ENCODE measurements at regions not wholly inside any gene's neighbourhood (a gene's known extent, or its start where the extent isn't known, plus 50 kb on each side); places are given as distances from the start of the nearest gene placed in this dataset.
A peak's percentile ranks its signal among the peaks of the same experiment; 100 is the strongest.

DNA sequence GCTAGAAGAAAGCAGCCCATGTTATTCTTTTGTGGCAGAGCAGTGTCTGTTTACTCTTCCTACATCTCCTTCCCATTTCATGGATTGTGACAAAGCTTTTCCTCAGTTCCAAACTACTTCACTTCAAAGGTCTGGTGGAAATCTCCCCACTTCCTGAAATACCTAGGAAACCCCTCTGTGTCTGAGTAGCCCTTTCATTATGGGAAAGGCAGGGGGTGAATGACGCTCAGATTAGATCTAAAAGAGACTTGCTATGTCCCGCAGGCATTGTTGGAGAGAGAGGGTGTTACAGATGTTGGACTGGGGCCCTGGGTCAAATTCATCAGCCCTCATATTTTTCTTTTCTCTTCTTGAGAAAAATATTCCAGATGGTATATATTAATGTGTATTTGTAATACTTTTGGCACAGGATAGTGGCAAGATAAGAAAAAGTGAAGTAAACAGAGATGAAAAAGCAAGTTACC lies 675.0 kb downstream of the IRS1 start:
- no peaks in the 10 kb centered on the region for H3K9me3 Mint-ChIP-seq
- H3K4me3 Mint-ChIP-seq = no peak overlapping the region
- ATAC-seq = no peak
- DNase-seq = no peak
- H3K36me3 Mint-ChIP-seq (ENCODE audit: insufficient read depth) = no peaks in the 10 kb centered on the region
- H3K27me3 Mint-ChIP-seq (ENCODE audit: low read depth) = peaks cover 4% of the 10 kb centered on the region
- H3K4me1 Mint-ChIP-seq (ENCODE audit: low read depth) = no peaks in the 10 kb centered on the region

DNA sequence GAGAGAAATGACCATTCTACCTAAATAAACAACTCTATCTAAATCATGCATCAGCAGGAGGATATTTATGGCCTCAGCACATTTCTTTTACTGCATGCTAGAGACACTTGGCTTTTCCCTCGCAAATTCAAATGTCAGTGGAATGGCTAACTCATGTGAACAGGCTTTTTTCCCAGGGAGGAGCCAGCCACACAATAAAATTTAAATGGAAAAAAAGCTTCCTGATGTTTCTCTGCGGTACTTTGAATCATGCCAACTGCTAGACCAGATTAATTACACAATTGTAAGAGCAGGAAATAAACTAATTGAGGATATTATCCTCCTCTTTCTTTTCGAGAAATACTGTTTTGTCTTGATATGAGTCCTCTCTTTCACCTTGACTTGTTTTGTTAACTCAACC lies 676.3 kb downstream of the IRS1 start:
- H3K9me3 Mint-ChIP-seq = no peaks in the 10 kb centered on the region

DNA sequence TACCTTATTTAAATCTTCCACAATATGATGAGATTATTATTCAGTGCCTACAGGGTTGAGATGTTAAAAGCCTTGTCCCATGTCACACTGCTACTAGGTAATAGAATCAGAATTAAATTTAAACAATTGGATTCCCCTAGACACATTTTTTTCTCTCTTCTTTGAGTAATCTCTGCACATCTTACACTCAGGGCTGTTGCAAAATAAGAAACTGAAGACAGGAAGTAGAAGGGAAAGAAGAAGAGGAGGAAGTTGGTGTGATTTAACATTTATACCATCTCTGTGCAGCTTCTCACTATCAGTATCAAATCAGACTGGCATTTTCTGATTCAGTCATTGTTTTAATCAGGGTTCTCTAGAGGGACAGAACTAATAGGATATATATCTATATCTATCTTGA lies 677.6 kb downstream of the IRS1 start:
- no peak for ATAC-seq
- Mint-ChIP-seq H3K27me3 (ENCODE audit: low read depth) (peaks cover 5% of the 10 kb centered on the region), H3K4me3 (no peak overlapping the region), H3K4me1 (ENCODE audit: low read depth) (no peaks in the 10 kb centered on the region), H3K9me3 (no peaks in the 10 kb centered on the region), H3K36me3 (ENCODE audit: insufficient read depth) (no peaks in the 10 kb centered on the region)
- no peak for DNase-seq

More for the DNA sequence above, 676.3 kb downstream of the IRS1 start:
- no peak for DNase-seq
- Mint-ChIP-seq H3K4me3 (no peak overlapping the region), H3K27me3 (ENCODE audit: low read depth) (peaks cover 4% of the 10 kb centered on the region), H3K36me3 (ENCODE audit: insufficient read depth) (no peaks in the 10 kb centered on the region), H3K4me1 (ENCODE audit: low read depth) (no peaks in the 10 kb centered on the region)
- ATAC-seq = no peak

DNA sequence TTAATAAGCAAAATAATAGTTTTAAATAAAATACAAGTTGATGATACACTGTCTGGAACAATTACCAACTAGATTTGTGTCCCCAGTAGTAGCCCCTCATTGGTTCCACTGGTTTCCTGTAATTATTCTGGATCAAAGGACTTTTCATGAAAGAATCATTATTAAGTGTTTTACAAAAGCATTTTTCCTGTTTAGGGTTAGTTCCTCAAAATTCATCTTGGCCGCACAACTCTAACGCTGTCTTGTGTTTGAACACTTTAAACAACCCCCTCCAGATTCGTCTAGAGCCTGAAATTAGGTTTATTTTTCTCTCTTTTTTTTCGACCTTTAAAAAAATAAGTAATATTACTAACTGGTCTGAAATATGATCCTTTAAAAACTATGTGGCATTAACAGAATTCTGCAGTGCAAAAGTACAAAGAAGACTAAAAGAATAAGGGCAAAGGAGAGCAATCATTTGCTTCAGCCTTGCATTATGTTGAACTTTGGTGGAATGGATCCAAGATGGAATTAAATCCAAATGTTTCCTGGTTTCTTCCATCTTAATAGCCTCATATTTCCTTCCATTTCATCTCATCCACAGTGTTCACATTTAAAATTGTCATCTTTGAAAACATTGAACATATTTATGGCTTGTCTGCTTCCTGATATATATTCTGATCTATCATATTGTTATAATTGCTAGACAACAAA lies 678.4 kb downstream of the IRS1 start:
- no peak for DNase-seq
- no peaks in the 10 kb centered on the region for H3K4me1 Mint-ChIP-seq (ENCODE audit: low read depth)
- H3K27me3 Mint-ChIP-seq (ENCODE audit: low read depth) = peaks cover 7% of the 10 kb centered on the region
- H3K9me3 Mint-ChIP-seq = no peaks in the 10 kb centered on the region
- H3K4me3 Mint-ChIP-seq = no peak overlapping the region
- H3K36me3 Mint-ChIP-seq (ENCODE audit: insufficient read depth) = no peaks in the 10 kb centered on the region
- ATAC-seq = no peak

DNA sequence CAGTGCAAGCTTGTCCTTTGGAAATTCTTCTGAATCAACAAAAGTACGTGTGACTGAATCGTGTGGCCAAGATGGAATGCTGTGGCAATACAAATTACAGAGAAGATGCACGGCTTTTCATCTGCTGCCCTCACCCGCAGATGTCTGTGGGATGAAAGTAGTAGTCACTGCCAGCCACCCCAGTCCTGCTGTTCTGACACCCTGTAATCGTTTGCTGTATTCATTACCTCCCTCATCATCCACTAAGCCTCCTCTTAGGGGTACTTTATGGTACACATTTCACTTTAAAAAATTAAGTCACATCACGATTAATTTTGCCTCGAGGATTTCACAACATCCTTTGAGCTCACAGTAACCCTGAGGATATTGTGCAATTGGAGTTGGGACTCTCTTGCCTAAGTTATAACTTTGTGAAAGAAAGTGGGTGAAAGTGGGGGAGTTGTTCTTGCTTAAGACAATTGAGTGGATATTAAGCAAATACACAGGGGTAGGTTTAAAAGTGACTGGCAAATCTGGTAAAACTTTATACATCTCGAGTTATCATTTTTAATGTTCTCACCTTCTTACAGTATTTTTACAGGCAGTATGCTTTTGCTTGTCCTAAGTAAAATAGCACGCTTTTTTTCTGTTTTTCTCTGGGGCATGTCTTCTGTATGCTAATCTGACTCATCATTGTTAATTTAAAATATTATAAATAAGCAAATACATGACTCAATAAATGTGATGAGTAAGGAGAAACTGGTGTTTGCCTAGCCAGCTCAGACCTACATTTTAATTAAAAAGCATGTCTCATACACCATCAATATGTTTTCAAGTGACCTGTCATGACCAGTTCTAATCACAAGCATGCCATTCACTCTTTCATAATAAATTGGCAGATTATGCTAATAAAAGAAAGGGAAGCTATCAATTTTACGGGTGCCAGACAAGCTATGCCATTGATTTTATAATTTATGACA lies 680.9 kb downstream of the IRS1 start:
- DNase-seq = no peak
- ATAC-seq = no peak
- no peaks in the 10 kb centered on the region for H3K9me3 Mint-ChIP-seq
- H3K36me3 Mint-ChIP-seq (ENCODE audit: insufficient read depth) = no peaks in the 10 kb centered on the region
- peaks cover 5% of the 10 kb centered on the region for H3K4me1 Mint-ChIP-seq (ENCODE audit: low read depth)
- peaks cover 7% of the 10 kb centered on the region for H3K27me3 Mint-ChIP-seq (ENCODE audit: low read depth)
- no peak overlapping the region for H3K4me3 Mint-ChIP-seq

DNA sequence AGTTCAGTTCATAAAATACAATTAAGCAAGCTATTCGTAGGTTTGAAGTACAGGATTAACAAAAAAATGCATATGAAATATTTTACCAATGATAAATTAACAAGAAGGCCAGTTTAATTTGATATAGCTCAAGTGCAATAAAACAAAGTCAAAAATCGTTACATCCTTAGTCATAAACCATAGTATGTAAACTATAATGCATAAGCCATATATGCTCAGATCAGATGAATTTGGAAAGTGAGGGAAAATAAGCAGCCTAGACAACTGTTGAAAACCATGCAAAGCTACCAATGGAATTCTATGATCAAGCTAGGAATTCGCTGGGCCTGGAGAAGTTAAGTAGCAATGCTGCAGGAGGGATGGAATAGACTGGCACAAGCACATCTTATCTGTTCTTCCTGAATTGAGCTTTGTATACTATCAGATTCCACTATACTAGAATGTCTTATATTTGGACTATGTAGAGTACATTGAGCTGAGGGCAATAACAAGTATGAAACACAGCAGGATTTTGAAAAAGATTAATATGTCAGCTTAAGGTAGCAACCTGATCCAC lies 682.0 kb downstream of the IRS1 start:
- no peak for DNase-seq
- Mint-ChIP-seq H3K9me3 (no peaks in the 10 kb centered on the region), H3K36me3 (ENCODE audit: insufficient read depth) (no peaks in the 10 kb centered on the region), H3K4me3 (no peak overlapping the region), H3K27me3 (ENCODE audit: low read depth) (peaks cover 7% of the 10 kb centered on the region), H3K4me1 (ENCODE audit: low read depth) (peaks cover 5% of the 10 kb centered on the region)
- no peak for ATAC-seq

DNA sequence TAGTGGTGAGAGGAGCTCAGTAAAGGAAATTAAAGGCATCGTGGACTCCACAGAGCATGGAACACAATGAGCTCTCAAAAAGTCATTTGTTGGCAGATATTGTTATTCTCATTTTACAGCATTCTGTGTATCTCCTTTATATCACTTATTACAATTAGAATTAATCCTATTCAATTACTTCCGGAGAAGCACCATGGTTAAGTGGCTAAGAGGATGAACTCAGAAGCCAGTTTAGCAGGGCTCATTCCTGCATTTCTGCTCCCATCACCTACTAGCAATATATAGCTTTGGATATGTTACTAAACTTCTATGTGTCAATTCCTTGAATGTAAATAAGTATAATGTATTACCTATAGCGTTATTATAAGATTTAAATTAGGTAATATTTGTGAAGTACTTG lies 683.3 kb downstream of the IRS1 start:
- Mint-ChIP-seq H3K27me3 (ENCODE audit: low read depth) (peaks cover 5% of the 10 kb centered on the region), H3K4me1 (ENCODE audit: low read depth) (peaks cover 5% of the 10 kb centered on the region), H3K36me3 (ENCODE audit: insufficient read depth) (no peaks in the 10 kb centered on the region), H3K9me3 (no peaks in the 10 kb centered on the region), H3K4me3 (no peak overlapping the region)
- DNase-seq (no peak), ATAC-seq (no peak)

DNA sequence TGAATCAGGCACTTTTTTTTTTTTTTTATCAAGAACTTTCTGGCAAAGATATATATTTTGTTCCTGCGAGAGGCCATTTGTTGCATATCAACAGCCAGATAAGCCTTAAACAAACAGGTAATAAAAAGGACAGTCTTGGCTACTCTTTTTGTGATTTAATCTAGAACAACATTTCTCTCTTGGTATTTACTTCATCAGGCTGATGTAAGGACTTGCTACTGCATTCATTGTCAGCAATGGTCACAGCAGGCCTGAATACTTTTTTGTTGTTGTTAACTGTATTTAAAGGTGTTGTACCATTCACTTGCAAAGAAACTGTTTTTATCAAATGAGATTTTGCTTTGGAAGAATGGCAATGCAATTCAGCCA lies 683.8 kb downstream of the IRS1 start:
- Mint-ChIP-seq H3K27me3 (ENCODE audit: low read depth) (peaks cover 5% of the 10 kb centered on the region), H3K36me3 (ENCODE audit: insufficient read depth) (no peaks in the 10 kb centered on the region), H3K9me3 (no peaks in the 10 kb centered on the region), H3K4me3 (no peak overlapping the region), H3K4me1 (ENCODE audit: low read depth) (peaks cover 5% of the 10 kb centered on the region)
- DNase-seq (no peak), ATAC-seq (no peak)

DNA sequence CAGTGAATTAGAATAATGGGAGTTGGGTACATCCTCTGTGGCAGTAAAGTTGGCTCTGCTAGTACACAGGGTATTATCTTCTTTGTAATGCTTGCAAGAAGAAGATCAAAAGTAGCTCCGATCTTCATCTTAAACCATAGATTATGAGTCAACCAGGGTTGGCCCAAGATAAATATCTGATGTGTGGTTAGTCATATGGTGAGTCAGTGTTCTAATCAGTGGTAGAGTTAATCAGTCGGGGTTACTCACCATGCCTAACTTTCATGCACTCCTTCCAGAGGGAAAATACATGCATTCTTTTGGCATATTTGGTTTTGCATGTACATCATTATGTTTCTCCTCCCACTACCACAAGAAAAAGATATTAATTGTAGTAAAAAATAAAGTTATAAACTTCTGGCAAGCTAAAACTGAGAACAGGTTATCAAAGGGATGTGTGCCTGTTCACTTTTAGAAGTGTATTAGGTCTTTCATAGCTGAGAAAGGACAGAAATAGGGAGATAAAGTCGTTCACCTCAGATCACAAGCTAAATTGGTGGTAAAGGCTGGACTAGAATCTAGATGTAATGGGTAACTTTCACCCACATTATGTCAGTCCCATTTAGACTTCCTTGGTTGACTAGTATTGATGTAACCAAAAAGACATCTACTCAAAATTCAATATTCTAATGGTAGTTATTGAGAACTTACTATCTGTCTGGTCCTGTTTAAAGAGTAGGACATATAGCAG lies 684.4 kb downstream of the IRS1 start:
- ATAC-seq (peak; percentile 90 to 95), DNase-seq (no peak)
- no peak overlapping the region for H3K4me3 Mint-ChIP-seq
- peaks cover 5% of the 10 kb centered on the region for H3K4me1 Mint-ChIP-seq (ENCODE audit: low read depth)
- peaks cover 5% of the 10 kb centered on the region for H3K27me3 Mint-ChIP-seq (ENCODE audit: low read depth)
- no peaks in the 10 kb centered on the region for H3K36me3 Mint-ChIP-seq (ENCODE audit: insufficient read depth)
- H3K9me3 Mint-ChIP-seq = no peaks in the 10 kb centered on the region

DNA sequence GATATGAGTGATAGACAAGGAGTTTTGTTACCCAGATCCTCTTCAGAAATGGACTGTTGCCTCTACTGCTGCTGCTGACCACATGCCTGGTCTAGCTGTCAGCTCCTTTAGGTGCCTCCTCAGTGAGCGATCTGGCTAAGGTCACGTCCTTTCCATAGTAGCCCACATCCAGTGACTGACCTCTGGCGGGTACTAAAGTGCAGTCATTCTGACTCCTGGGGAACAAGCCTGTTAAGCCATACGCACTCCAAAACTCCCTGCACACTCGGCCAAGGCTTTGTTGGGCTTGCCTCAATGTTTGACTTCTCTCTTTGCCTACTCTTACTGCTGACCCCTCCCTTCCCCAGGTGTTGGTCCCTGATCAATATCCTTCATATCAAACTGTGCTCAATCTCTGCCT lies 685.2 kb downstream of the IRS1 start:
- Mint-ChIP-seq H3K4me3 (no peak overlapping the region), H3K9me3 (no peaks in the 10 kb centered on the region), H3K4me1 (ENCODE audit: low read depth) (peaks cover 5% of the 10 kb centered on the region), H3K27me3 (ENCODE audit: low read depth) (peaks cover 5% of the 10 kb centered on the region), H3K36me3 (ENCODE audit: insufficient read depth) (no peaks in the 10 kb centered on the region)
- no peak for DNase-seq
- ATAC-seq = no peak

DNA sequence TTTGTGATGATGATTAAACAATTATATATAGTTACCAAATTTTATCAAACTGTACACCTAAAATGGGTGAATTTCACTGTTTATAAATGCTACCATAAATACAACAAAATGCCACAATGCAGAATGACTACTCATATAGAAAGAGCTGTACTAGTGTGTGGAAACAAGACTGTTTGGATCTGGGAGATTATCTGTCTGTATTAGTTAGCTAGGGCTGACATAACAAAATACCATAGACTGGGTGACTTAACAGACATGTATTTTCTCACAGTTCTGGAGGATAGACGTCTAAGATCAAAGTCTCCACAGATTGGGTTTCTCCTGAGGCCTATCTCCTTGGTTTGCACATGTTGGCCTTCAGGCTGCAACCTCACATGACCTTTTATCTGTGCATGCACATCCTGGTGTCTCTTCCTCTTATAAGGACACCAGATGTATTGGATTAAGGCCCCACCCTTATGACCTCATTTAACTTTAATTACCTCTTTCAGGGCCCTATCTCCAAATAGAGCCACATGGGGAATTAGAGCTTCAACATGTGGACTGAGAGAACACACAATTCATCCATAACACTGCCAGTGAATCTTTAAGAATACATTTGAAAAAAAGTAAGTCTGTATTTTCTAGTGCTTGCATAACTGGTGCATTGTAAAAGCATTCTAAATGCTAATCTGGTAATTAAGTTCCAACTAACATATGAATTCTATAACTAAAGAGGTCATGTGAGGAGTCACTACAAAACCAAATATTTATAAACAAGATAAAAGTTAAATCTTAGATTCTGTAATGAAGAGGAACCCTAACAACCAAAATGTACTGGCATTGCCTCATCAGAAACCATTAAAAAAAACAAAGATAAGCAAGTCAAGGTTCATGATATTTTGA lies 699.6 kb downstream of the NYAP2 start:
- DNase-seq (no peak), ATAC-seq (no peak)
- Mint-ChIP-seq H3K36me3 (ENCODE audit: insufficient read depth) (no peaks in the 10 kb centered on the region), H3K4me3 (no peak overlapping the region), H3K4me1 (ENCODE audit: low read depth) (no peaks in the 10 kb centered on the region), H3K27me3 (ENCODE audit: low read depth) (no peaks in the 10 kb centered on the region), H3K9me3 (no peaks in the 10 kb centered on the region)

DNA sequence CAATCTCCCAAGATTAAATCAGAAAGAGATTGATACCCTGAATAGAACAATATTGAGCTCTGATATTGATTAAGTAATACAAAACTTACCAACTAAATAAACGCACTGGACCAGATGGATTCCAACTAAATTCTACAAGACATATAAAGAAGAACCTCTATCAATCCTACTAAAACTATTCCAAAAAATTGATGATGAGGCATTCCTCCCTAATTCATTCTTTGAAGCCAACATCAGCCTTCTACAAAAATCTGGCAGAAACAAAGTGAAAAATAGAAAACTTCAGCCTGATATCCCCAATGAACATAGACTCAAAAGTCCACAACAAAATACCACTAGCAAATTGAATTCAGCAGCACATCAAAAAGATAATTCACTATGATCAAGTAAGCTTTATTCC lies 695.5 kb downstream of the NYAP2 start:
- DNase-seq (no peak), ATAC-seq (no peak)
- no peaks in the 10 kb centered on the region for H3K36me3 Mint-ChIP-seq (ENCODE audit: insufficient read depth)
- no peaks in the 10 kb centered on the region for H3K4me1 Mint-ChIP-seq (ENCODE audit: low read depth)
- H3K9me3 Mint-ChIP-seq = peaks cover 8% of the 10 kb centered on the region
- no peak overlapping the region for H3K4me3 Mint-ChIP-seq
- no peaks in the 10 kb centered on the region for H3K27me3 Mint-ChIP-seq (ENCODE audit: low read depth)

DNA sequence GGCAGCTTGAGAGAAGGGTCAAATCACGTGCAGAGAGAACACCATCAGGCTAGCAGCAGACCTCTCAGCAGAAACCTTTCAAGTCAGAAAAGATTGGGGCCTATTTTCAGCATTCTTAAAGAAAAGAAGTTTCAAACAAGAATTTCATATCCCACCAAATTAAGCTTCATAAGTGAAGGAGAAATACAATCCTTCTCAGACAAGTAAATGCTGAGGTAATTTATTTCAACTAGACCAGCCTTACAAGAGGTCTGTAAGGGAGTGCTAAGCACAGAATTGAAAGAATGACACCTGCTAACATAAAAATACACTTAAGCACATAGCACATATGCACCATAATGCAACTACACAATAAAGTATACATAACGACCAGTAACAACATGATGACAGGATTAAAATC lies 693.9 kb downstream of the NYAP2 start:
- Mint-ChIP-seq H3K27me3 (ENCODE audit: low read depth) (no peaks in the 10 kb centered on the region), H3K4me3 (no peak overlapping the region), H3K4me1 (ENCODE audit: low read depth) (no peaks in the 10 kb centered on the region), H3K9me3 (peaks cover 8% of the 10 kb centered on the region), H3K36me3 (ENCODE audit: insufficient read depth) (no peaks in the 10 kb centered on the region)
- no peak for ATAC-seq
- DNase-seq = no peak

DNA sequence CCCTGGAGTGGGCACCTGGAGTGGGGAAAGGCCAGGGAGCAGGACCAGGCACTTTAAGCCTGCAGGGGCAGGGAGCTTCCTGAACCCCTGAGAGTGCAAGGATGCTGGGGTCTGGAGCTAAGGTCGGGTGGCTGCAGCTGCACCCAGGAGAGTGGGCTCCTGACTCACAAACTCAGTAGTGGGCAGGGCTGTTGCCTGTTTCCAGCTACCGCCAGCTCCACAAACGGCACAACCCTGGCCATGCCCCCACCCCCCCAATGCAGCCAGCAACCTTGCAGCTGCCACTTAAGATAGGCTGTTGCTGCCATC lies 688.8 kb downstream of the NYAP2 start:
- no peaks in the 10 kb centered on the region for H3K27me3 Mint-ChIP-seq (ENCODE audit: low read depth)

More for the DNA sequence above, 688.8 kb downstream of the NYAP2 start:
- H3K4me3 Mint-ChIP-seq = no peak overlapping the region
- H3K36me3 Mint-ChIP-seq (ENCODE audit: insufficient read depth) = no peaks in the 10 kb centered on the region
- H3K4me1 Mint-ChIP-seq (ENCODE audit: low read depth) = no peaks in the 10 kb centered on the region
- ATAC-seq = no peak
- no peak for DNase-seq
- H3K9me3 Mint-ChIP-seq = peaks cover 8% of the 10 kb centered on the region
